Nephron (organoid): ENCODE measurements at regions not wholly inside any gene's neighbourhood (a gene's known extent, or its start where the extent isn't known, plus 50 kb on each side); places are given as distances from the start of the nearest gene placed in this dataset.

Experiments used
- H3K27ac Mint-ChIP-seq, 3 experiments: 2 replicates each; pipeline ENCODE4 v1.8.0; 2020; ENCODE audit warnings: mixed read lengths in 3 of 3, mild to moderate bottlenecking in 2 of 3, moderate library complexity in 1 of 3
- H3K27me3 Mint-ChIP-seq: 2 replicates; pipeline ENCODE4 v1.8.0; 2021; ENCODE audit warnings: low read depth, mild to moderate bottlenecking, moderate library complexity, mixed read lengths
- H3K36me3 Mint-ChIP-seq: 2 replicates; pipeline ENCODE4 v1.8.0; 2020; ENCODE audit warnings: low read depth, mixed read lengths
- H3K4me1 Mint-ChIP-seq: 2 replicates; pipeline ENCODE4 v1.8.0; 2020; ENCODE audit warnings: mixed read lengths
- H3K4me3 Mint-ChIP-seq, 3 experiments: 2 replicates each; pipeline ENCODE4 v1.8.0; 2020; ENCODE audit warnings: mild to moderate bottlenecking in 3 of 3, mixed read lengths in 3 of 3, moderate library complexity in 2 of 3
- H3K9me3 Mint-ChIP-seq: 2 replicates; pipeline ENCODE4 v1.8.0; 2020; ENCODE audit warnings: mixed read lengths
- CTCF ChIP-seq, 3 experiments: fragments of 200-600 bp; sonication (generic); IDR thresholded peaks; one replicate each; pipeline ENCODE4 v1.5.0; 2021; ENCODE audit warnings: antibody characterized with exemption in 3 of 3; ENCODE audit not compliant: unreplicated experiment in 3 of 3

GRCh38 chr1:34398241-34398915 lies 221.7 kb downstream of the C1orf94 start:
- H3K4me1 Mint-ChIP-seq, result no peaks in the 10 kb centered on the region
- H3K9me3 Mint-ChIP-seq, result no peaks in the 10 kb centered on the region
- H3K4me3 Mint-ChIP-seq, result no peak overlapping the region
- H3K27ac Mint-ChIP-seq, result no peak overlapping the region
- no peaks in the 10 kb centered on the region for H3K36me3 Mint-ChIP-seq
- TF ChIP-seq CTCF (IDR thresholded peaks at IDR 0.05; ENCODE audit: unreplicated experiment in 3 of 3), result no peak
- H3K27me3 Mint-ChIP-seq, result no peaks in the 10 kb centered on the region

- H3K27ac Mint-ChIP-seq, result no peak overlapping the region
- H3K4me1 Mint-ChIP-seq, result no peaks in the 10 kb centered on the region
- H3K4me3 Mint-ChIP-seq, result no peak overlapping the region
- no peaks in the 10 kb centered on the region for H3K36me3 Mint-ChIP-seq
- H3K27me3 Mint-ChIP-seq, result no peaks in the 10 kb centered on the region
- no peaks in the 10 kb centered on the region for H3K9me3 Mint-ChIP-seq
- TF ChIP-seq CTCF (IDR thresholded peaks at IDR 0.05; ENCODE audit: unreplicated experiment in 3 of 3), result no peak
These were observed 222.2 kb downstream of the C1orf94 start for GRCh38 chr1:34398916-34399275.

- Mint-ChIP-seq H3K27ac (peak overlapping the region in 1 of 3 experiments; percentile 25), H3K4me3 (no peak overlapping the region), H3K4me1 (peaks cover 2% of the 10 kb centered on the region), H3K36me3 (no peaks in the 10 kb centered on the region), H3K27me3 (no peaks in the 10 kb centered on the region), H3K9me3 (peaks cover 3% of the 10 kb centered on the region)
- no peak for TF ChIP-seq CTCF (IDR thresholded peaks at IDR 0.05; ENCODE audit: unreplicated experiment in 3 of 3)
These were observed 224.0 kb downstream of the C1orf94 start for GRCh38 chr1:34400675-34401074.

- H3K4me3 Mint-ChIP-seq, result no peak overlapping the region
- no peak for TF ChIP-seq CTCF (IDR thresholded peaks at IDR 0.05; ENCODE audit: unreplicated experiment in 3 of 3)
- H3K4me1 Mint-ChIP-seq, result peaks cover 22% of the 10 kb centered on the region
- H3K27ac Mint-ChIP-seq, result no peak overlapping the region
- no peaks in the 10 kb centered on the region for H3K27me3 Mint-ChIP-seq
- peaks cover 3% of the 10 kb centered on the region for H3K9me3 Mint-ChIP-seq
- H3K36me3 Mint-ChIP-seq, result no peaks in the 10 kb centered on the region
These were observed 226.4 kb downstream of the C1orf94 start for GRCh38 chr1:34403156-34403555.

GRCh38 chr1:34404804-34405203 lies 228.1 kb downstream of the C1orf94 start:
- peaks cover 3% of the 10 kb centered on the region for H3K9me3 Mint-ChIP-seq
- no peak overlapping the region for H3K4me3 Mint-ChIP-seq
- TF ChIP-seq CTCF (IDR thresholded peaks at IDR 0.05; ENCODE audit: unreplicated experiment in 3 of 3), result no peak
- no peaks in the 10 kb centered on the region for H3K36me3 Mint-ChIP-seq
- H3K27me3 Mint-ChIP-seq, result no peaks in the 10 kb centered on the region
- peaks cover 27% of the 10 kb centered on the region for H3K4me1 Mint-ChIP-seq
- H3K27ac Mint-ChIP-seq, result no peak overlapping the region

GRCh38 chr1:34405266-34405959 lies 228.7 kb downstream of the C1orf94 start:
- peaks cover 3% of the 10 kb centered on the region for H3K9me3 Mint-ChIP-seq
- no peak for TF ChIP-seq CTCF (IDR thresholded peaks at IDR 0.05; ENCODE audit: unreplicated experiment in 3 of 3)

More at GRCh38 chr1:34405266-34405959, 228.7 kb downstream of the C1orf94 start:
- peak overlapping the region in 1 of 3 experiments; percentile 83 for H3K27ac Mint-ChIP-seq
- H3K36me3 Mint-ChIP-seq, result no peaks in the 10 kb centered on the region
- no peaks in the 10 kb centered on the region for H3K27me3 Mint-ChIP-seq
- peaks cover 27% of the 10 kb centered on the region for H3K4me1 Mint-ChIP-seq
- no peak overlapping the region for H3K4me3 Mint-ChIP-seq
